Astrocyte of the hippocampus (primary cell): ENCODE measurements at regions not wholly inside any gene's neighbourhood (a gene's known extent, or its start where the extent isn't known, plus 50 kb on each side); places are given as distances from the start of the nearest gene placed in this dataset.
A peak's percentile ranks its signal among the peaks of the same experiment; 100 is the strongest.
"Not testable (repeated sequence)": the region's sequence is repeated elsewhere in the genome, so short reads cannot be mapped to it uniquely, and the experiment has no call there.

Experiments used
- DNase-seq: peaks from one replicate; pipeline ENCODE4 v3.0.0; 2011; ENCODE audit warnings: low read depth, low spot score

DNA sequence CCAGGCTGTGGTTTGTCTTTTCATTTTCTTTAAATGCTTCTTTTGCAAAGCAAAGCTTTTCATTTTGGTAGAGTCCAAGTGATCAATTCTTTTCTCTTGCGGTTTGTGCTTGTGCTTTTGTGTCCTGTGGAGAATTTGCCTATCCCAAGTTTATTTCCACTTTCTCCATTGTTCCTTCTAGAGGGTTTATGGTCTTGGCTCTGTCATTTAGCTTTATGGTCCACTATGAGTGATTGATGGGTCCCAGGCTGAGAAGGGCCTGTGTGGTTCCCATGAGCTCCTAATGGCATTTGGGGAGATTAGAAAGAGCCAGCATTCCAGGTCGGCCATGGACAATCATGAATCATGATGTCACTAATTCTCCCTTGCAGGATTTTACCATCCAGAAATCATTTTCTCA lies 86.5 kb downstream of the CPZ start:
- DNase-seq: no peak

DNA sequence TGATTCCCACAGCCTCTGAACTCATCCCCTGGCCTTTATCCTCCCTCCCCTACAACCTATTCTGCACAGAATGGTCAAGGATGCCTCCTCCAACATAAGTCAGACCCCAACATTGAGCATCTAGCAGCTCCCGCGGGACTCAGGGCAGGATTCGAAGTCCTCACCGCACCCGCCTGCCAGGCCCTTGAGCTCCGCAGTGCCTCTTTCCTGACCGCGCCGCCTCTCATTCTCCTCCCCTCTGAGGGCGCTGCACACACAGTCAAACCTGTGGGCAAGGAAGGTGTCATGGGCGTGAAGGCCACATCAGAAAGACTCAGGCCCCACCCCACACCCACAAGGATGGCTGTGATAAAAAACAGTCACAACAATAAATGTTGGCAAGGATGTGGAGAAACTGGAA lies 84.1 kb downstream of the CPZ start:
- no peak for DNase-seq

DNA sequence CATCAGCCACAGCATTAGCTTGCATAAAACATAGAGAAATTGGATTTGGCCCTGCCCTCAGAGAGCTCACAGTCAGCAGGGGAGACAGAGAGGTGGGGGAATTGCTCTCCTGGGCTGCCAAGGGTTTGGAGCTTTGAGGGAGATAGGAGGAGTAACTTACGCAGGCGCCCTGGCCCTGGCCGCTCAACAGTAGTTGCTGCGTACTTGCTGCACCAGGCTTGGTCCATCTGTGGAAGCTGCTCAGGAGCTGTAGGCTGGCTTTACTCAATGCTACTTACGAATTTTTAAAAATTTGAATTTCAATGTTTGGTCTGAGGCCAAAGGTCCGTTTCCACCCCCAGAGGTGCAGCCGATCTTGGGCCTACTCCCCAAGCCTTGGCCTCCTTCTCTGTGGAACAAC lies 83.3 kb downstream of the CPZ start:
- no peak for DNase-seq

DNA sequence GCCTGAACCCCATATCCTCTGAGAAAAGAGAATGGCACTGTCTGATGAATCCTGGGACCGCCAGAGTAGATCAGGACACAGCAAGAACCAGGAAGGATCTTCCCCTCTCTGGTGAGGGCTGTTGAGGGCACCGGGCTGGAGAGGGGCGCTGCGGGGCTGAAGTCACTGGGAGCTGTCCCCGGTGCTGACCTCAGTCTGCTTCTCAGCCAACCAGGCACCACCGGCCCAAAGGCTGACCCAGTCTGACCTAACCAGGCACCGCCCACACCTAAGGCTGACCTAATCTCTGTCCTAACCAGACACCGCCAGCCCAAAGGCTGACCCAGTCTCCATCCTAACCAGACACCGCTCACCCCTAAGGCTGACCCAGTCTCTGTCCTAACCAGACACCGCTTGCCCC lies 82.8 kb downstream of the CPZ start:
- peak; percentile 48 for DNase-seq

DNA sequence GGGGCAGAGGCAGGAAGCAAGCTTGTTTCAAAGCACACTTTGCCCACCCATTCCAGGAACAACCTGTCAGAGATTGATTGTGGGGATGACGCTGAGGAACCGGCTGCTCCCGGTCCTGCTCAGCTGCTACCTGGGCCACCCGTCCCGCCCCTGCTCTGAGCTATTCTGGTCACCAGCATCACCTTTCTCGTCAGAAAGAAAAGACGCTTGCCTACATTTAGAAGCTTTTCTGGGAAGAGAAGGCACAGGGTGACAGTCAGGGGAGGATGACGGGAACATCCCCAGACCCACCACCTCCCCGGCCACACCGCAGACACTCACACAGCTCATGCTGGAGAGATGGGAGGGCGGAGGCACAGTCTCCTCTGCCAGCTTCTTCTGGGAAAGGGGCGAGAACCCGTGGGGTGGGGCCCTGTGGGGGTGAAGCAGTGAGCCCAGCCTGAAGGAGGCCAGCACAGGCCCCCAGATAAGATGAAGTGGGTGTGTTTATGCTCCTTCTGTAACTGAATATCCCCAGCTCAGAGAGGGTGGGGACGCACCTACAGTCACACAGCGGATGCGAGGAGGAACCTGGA lies 81.8 kb downstream of the CPZ start:
- DNase-seq: no peak

DNA sequence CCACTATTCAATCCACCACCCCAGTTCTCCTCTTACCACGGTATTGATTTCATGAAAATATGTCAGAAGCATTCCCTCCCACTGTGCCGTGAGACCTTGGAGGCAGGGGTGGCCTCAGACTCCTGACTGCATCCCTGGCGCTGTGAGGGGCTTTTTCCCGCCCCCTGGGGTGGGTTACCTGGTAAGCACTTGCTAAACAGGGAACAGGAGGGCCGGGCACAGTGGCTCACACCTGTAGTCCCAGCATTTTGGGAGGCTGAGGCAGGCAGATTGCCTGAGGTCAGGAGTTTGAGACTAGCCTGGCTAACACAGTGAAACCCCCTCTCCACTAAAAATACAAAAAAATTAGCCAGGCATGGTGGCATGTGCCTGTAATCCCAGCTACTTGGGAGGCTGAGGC lies 80.5 kb downstream of the CPZ start:
- DNase-seq: not testable (repeated sequence)

DNA sequence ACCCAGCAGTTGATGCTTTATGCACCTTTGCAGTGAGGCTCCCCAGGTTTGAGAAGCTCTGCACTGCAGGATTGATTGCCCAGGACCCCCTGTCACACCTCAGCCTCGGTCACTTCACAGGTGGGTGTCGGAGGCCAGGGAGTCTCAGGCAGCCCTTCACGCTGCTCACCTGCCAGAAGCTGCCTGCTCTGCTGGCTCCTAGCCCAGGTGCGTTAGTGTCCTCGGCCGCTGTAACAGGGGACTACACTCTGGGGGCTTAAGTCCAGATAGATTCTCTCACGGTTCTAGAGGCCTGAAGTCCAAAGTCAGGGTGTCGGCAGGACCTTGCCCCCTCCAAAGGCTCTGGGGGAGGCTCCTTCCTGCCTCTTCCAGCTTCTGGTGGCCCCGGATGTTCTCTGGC lies 79.9 kb downstream of the CPZ start:
- DNase-seq: no peak

DNA sequence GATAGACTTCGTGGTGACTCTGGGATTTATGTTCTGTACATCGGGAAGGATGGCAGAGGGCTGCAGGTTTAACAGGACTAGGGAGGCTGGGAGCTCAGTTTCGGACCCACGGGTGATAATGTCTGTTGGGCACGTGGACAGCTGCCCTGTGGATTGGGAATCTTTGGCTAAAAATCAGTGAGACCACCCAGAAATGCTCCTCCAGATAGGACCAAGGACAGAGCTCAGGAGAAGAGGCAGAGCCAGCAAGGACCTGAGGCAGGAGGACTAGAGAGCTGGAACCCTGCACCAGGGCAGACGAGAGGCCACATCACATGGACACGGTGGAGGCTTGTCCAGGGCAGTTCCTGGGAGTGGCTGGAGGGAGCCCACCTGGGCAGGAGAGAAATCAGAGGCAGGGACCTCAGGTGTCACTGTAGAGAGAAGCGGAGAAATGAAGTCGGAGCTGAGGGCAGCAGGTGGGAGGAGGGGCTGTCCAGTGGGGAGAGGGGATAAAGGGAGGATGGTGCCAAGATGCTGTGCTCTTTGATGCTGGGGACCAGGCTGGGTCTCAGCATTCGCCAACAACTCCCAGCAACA lies 79.2 kb downstream of the CPZ start:
- no peak for DNase-seq
